SK-N-MC (cell line): ENCODE measurements at regions not wholly inside any gene's neighbourhood (a gene's known extent, or its start where the extent isn't known, plus 50 kb on each side); places are given as distances from the start of the nearest gene placed in this dataset.
"Not testable (repeated sequence)": the region's sequence is repeated elsewhere in the genome, so short reads cannot be mapped to it uniquely, and the experiment has no call there.

Experiments
- EZH2 ChIP-seq: fragments of 200-600 bp; sonication (generic); IDR thresholded peaks from one replicate; pipeline ENCODE4 v1.6.1; 2017; ENCODE audit warnings: antibody characterized with exemption
- FOXP2 ChIP-seq: optimal IDR thresholded peaks from 2 replicates; pipeline ENCODE3; 2011; ENCODE audit warnings: mild to moderate bottlenecking, moderate library complexity; ENCODE audit not compliant: insufficient read depth; ENCODE audit errors: extremely low read length, control extremely low read depth
- POLR2AphosphoS5 ChIP-seq: IDR thresholded peaks from 2 replicates; pipeline ENCODE4 v1.6.1; 2012; ENCODE audit warnings: mild to moderate bottlenecking, low read depth, low read length, borderline replicate concordance

DNA sequence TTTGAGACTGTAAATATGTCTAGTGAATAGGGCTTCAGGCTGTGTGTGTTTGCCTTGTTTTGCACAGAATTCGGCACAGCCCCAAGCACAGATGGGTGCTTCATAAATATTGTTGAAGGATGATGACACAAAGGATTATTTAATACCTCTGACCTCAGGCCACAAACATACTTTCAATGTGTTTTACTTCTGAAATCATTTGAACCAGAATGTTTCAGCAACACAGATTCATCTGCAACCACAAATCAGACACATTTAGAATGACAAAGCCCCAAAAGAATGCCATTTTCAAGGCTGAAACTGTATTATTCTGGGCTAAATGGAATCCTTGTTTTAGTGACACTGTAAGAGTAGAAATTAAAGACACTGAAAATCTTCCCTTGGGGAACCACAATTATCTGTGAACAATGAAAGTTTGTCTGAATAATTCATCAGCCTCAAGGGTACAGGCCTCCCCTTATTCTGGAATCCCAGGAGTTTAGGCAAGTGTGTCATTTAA, 93.7 kb downstream of the FOXD4L6 start:
- not testable (repeated sequence) for TF ChIP-seq POLR2AphosphoS5, EZH2, FOXP2
